T-helper 2 cell treated with Interferon-gamma antibody and Interleukin-4, amounts not matched to agents 5 μg/mL and 100 μg/mL, for 36 hours (primary cell): ENCODE measurements at regions not wholly inside any gene's neighbourhood (a gene's known extent, or its start where the extent isn't known, plus 50 kb on each side); places are given as distances from the start of the nearest gene placed in this dataset.

Experiments used
- DNase-seq: peaks from one replicate; pipeline ENCODE4 v3.0.0; 2021; ENCODE audit warnings: low spot score
- H3K27ac Mint-ChIP-seq: one replicate; pipeline ENCODE4 v1.8.0; 2021; ENCODE audit warnings: mild to moderate bottlenecking, mixed read lengths
- H3K27me3 Mint-ChIP-seq: one replicate; pipeline ENCODE4 v1.8.0; 2021; ENCODE audit warnings: low read depth, mixed read lengths
- H3K36me3 Mint-ChIP-seq: one replicate; pipeline ENCODE4 v1.8.0; 2021; ENCODE audit warnings: low read depth, mixed read lengths
- H3K4me1 Mint-ChIP-seq: one replicate; pipeline ENCODE4 v1.8.0; 2021; ENCODE audit warnings: low read depth, mixed read lengths
- H3K4me3 Mint-ChIP-seq: one replicate; pipeline ENCODE4 v1.8.0; 2022; ENCODE audit warnings: mild to moderate bottlenecking, moderate library complexity, mixed read lengths
- H3K9me3 Mint-ChIP-seq: one replicate; pipeline ENCODE4 v1.8.0; 2021; ENCODE audit warnings: mixed read lengths

DNA sequence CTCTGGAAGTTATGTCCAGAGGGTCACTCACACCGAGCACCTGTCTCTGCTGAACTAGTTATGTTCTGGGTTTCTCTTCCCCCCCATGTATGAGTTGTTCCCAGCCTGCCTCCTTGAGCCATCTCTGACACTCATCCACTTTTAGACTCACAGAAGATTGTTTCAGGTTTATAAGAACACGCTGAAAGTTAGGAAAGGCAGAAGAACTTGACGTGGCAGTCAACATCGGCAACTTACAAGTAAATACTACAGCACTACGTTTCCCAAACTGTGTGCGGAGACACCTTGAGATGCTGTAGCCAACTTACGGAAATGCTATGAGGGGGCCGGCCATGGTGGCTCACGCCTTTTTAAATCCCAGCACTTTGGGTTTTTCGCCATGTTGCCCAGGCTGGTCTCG, 318.0 kb downstream of the ZNF621 start:
- peaks cover 4% of the 10 kb centered on the region for H3K9me3 Mint-ChIP-seq
- H3K4me3 Mint-ChIP-seq = no peak overlapping the region
- H3K36me3 Mint-ChIP-seq = no peaks in the 10 kb centered on the region
- no peaks in the 10 kb centered on the region for H3K4me1 Mint-ChIP-seq
- no peaks in the 10 kb centered on the region for H3K27me3 Mint-ChIP-seq
- no peak overlapping the region for H3K27ac Mint-ChIP-seq
- no peak for DNase-seq

DNA sequence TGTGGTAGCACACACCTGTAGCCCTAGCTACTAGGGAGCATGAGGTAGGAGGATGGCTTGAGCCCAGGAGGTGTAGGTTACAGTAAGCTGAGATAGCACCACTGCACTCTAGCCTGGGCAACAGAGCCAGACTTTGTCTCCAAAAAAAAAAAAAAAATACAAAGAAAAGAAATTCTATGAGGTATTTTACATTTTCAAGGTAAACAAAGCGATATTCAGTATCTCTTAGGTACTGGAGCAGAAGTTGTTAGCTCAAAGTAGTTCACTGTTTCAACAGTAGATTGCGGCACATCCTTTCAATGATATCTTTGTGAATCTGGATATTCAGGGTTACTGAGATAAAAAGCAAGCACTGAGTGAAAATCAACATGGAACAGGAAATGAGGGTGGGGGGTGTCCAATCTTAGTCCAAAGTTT, 318.5 kb downstream of the ZNF621 start:
- Mint-ChIP-seq H3K27me3 (no peaks in the 10 kb centered on the region), H3K4me3 (no peak overlapping the region), H3K36me3 (no peaks in the 10 kb centered on the region), H3K27ac (no peak overlapping the region), H3K9me3 (peaks cover 4% of the 10 kb centered on the region), H3K4me1 (no peaks in the 10 kb centered on the region)
- DNase-seq = no peak

DNA sequence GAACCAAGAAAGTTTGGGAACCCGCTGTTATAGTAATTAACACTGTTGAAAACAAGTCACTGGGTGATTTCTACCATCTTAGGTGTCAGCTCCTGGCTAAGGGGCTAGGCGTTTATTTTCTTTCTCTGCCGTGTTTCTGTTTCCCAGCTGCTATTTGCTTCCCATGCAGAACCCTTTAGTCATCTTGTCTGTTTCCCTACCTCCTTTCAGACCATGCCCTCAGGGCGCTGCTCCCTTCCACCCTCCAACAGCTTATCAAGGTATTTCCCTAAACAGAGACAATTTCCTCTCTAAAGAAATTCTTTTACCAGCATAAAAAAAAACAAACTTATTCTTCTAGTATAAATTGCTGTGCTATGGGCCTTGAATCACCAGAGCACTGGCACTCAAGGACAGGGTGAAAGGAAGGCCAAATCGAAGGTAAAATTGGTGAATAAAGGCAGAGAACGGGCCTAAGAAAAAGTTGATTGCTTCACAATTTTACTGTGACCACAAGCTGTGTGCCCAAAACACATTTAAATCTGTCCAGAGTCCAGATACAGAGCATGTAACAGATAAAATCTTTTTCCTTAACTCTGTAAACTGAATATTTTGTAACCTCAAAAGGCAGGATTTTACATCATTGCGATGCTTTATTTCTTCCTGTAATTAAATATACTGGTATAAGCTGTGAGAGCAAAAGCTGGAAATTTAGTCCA, 319.2 kb downstream of the ZNF621 start:
- H3K27me3 Mint-ChIP-seq = no peaks in the 10 kb centered on the region

DNA sequence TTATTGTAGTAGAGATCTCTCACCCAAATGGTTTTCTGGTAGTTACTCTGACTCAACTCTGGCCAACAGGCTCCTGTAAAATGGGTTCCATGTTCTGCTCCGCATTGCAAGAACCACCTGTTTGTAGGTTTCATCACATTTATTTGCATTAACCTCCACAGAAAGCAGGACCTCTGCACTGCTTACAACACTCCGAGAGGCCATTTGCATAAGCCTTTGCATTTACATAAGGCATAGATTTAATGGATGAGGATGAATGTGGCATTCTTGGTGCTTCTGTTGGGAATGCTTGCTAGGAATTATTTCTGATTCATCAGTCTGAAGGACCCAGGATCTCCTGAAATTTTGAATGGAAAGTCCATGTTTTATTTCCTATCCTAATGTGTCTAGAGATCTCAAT, 320.1 kb downstream of the ZNF621 start:
- Mint-ChIP-seq H3K9me3 (peaks cover 4% of the 10 kb centered on the region), H3K4me1 (no peaks in the 10 kb centered on the region), H3K27me3 (no peaks in the 10 kb centered on the region), H3K36me3 (no peaks in the 10 kb centered on the region), H3K27ac (no peak overlapping the region), H3K4me3 (no peak overlapping the region)
- no peak for DNase-seq

More for the DNA sequence above, 319.2 kb downstream of the ZNF621 start:
- Mint-ChIP-seq H3K9me3 (peaks cover 4% of the 10 kb centered on the region), H3K4me3 (no peak overlapping the region), H3K36me3 (no peaks in the 10 kb centered on the region), H3K27ac (no peak overlapping the region), H3K4me1 (no peaks in the 10 kb centered on the region)
- DNase-seq = no peak

DNA sequence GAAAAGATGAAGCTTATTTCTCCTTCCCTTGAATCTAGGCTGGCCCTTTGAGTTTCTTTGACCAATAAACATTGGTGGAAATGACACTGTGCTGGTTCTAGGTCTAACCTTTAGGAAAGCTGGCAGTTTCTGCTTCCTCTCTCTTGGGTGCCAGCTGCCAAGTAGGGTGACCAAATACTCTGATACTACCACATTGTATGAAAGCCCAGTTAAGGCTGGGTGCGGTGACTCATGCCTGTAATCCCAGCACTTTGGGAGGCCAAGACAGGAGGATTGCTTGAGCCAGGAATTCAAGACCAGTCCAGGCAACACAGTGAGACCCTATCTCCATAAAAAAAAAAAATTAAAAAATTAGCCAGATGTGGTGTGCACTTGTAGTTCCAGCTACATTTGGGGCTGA, 320.7 kb downstream of the ZNF621 start:
- no peak overlapping the region for H3K4me3 Mint-ChIP-seq
- no peaks in the 10 kb centered on the region for H3K36me3 Mint-ChIP-seq
- DNase-seq = no peak
- no peak overlapping the region for H3K27ac Mint-ChIP-seq
- no peaks in the 10 kb centered on the region for H3K27me3 Mint-ChIP-seq
- H3K4me1 Mint-ChIP-seq = no peaks in the 10 kb centered on the region
- peaks cover 4% of the 10 kb centered on the region for H3K9me3 Mint-ChIP-seq

DNA sequence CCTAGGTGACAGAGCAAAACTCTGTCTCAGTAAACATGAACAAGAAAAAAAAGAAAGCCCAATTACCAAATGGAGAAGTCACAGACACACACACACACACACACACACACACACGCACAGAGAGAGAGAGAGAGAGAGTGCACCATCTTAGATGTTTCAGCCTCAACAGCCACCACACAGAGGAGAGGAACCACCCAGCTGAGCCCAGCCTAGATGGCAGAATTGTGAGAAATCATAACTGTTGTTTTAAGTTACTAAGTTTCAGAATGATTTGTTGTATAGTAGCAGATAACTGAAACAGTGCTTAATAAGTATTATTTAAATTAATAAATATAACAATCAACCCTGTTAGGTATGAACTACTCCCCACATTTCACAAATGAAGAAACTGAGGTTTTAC, 321.2 kb downstream of the ZNF621 start:
- Mint-ChIP-seq H3K4me3 (no peak overlapping the region), H3K9me3 (peaks cover 4% of the 10 kb centered on the region), H3K27me3 (no peaks in the 10 kb centered on the region), H3K36me3 (no peaks in the 10 kb centered on the region), H3K4me1 (no peaks in the 10 kb centered on the region), H3K27ac (no peak overlapping the region)
- no peak for DNase-seq

DNA sequence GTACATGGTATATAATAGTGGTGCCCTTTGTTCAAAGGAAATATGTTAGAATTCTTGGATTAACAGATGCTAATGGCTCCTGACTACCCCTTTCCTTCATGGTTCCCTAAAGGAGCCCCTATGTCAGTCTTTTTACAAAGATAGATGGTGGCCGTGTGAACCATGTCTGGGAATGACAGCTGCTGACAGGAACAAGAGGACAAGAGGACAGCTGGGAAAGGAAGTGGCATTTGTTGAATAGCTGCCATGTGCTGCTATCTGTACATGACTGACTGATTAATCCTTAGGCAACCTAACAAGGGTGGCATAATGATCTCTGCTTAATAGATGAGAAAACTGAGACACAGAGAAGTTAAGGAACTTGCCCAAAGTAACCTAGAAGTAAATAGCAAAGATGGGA, 321.7 kb downstream of the ZNF621 start:
- no peaks in the 10 kb centered on the region for H3K27me3 Mint-ChIP-seq
- H3K4me3 Mint-ChIP-seq = no peak overlapping the region
- no peaks in the 10 kb centered on the region for H3K4me1 Mint-ChIP-seq
- no peak overlapping the region for H3K27ac Mint-ChIP-seq
- peaks cover 4% of the 10 kb centered on the region for H3K9me3 Mint-ChIP-seq
- no peak for DNase-seq
- H3K36me3 Mint-ChIP-seq = no peaks in the 10 kb centered on the region

DNA sequence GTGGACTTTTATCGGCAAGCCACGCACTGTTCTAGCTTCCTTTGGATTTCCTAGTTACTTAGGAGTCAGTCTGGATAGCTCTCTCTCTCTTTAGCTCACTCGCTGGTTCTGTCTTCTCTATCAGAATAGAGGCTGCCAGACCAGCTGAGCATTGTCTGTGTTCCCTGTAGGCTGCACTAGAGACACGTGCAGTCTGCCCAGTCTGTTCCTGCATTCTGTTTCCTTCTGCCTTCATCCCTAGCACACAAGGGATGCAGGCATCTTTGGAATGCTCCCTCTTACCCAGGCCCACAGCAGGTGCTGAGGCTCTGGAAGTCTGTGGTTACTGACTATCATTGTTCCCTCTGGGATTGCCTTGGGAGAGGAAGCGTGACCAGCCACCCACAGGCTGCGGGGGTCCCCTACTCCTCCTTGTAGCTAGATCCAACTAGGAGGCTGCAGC, 322.8 kb downstream of the ZNF621 start:
- no peak for DNase-seq
- H3K27me3 Mint-ChIP-seq = no peaks in the 10 kb centered on the region
- peaks cover 4% of the 10 kb centered on the region for H3K9me3 Mint-ChIP-seq

DNA sequence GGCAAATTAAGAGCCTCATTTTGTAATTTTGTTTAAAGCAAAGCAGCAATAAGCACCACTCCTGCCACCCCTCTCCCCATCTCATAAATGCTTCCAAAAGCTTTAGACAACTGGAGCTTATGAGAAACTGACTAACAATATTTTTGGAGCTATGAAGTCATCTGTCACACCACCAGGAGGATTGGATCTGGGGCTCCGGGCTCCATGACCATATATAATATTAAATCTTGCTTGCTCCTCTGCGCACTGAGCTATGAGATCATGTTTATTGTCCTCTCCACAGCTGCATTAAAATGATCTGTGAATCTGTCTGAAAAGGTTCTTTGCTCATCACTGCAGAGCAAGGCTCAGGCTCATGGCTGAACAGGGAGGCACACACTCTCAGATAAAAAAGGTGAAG, 323.7 kb downstream of the ZNF621 start:
- Mint-ChIP-seq H3K4me1 (no peaks in the 10 kb centered on the region), H3K4me3 (no peak overlapping the region), H3K27me3 (no peaks in the 10 kb centered on the region), H3K27ac (no peak overlapping the region), H3K36me3 (no peaks in the 10 kb centered on the region), H3K9me3 (peaks cover 4% of the 10 kb centered on the region)
- no peak for DNase-seq

More for the DNA sequence above, 322.8 kb downstream of the ZNF621 start:
- Mint-ChIP-seq H3K4me1 (no peaks in the 10 kb centered on the region), H3K36me3 (no peaks in the 10 kb centered on the region), H3K27ac (no peak overlapping the region), H3K4me3 (no peak overlapping the region)

DNA sequence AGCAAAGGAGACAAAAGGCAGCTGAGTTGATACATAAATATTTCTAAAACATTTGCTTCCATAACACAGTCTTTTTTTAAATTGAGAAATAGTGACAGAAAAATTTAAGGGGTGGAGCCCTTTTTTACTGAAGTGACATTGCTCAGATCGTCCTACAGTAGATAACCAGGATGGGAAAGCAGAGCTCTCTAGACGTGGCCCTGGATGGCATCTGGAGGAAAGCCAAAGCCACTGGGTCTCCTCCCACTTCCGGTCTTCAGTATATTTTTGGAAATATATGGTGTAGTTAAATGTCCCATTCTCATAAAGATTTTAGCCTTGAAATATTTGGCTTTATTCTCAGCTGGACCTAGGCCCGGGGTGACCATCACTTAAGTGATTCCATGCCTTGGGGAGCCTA, 326.1 kb downstream of the ZNF621 start:
- no peaks in the 10 kb centered on the region for H3K4me1 Mint-ChIP-seq
- H3K27me3 Mint-ChIP-seq = no peaks in the 10 kb centered on the region
- no peak overlapping the region for H3K27ac Mint-ChIP-seq
- H3K36me3 Mint-ChIP-seq = no peaks in the 10 kb centered on the region
- H3K4me3 Mint-ChIP-seq = no peak overlapping the region
- H3K9me3 Mint-ChIP-seq = peaks cover 4% of the 10 kb centered on the region
- DNase-seq = no peak

DNA sequence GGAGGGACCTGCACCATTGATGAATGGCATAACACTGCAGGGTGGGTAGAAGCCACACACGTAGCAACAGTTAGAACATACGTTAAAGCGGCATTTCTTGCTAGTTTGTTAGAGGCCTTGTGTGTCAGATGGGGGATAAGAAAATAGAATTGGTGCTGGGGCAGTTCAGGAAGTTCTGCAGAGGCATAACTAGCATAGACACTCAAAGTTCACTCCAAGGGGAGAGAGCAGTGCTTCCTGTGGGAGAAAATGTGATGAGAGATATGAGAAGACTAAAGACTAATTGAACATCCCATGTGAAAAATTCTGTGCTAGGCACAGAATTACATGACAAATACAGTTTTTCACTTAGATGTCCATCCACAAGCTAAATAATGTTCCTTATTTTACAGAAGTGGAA, 327.1 kb downstream of the ZNF621 start:
- Mint-ChIP-seq H3K4me1 (no peaks in the 10 kb centered on the region), H3K4me3 (no peak overlapping the region), H3K27me3 (no peaks in the 10 kb centered on the region), H3K9me3 (no peaks in the 10 kb centered on the region), H3K36me3 (no peaks in the 10 kb centered on the region), H3K27ac (no peak overlapping the region)
- DNase-seq = no peak

DNA sequence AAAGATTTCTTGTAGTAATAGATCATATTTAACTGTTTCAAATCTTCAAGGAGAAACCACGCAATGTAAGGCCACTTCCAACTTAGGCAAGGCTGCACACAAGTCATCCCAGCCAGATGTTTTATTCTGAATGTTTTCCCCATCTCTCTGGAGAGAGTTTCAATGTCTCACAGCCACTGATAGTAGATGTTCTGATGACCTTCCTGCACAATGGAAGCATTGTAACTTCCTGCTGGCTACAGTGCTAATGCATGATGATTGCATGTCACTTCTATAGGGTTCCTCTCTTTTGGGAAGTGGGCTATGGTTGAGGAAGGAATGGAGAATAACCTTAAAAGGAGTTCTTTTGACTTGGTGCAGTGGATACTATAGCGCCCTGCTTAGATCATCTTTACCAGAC, 328.0 kb downstream of the ZNF621 start:
- DNase-seq = no peak
- Mint-ChIP-seq H3K9me3 (no peaks in the 10 kb centered on the region), H3K4me1 (no peaks in the 10 kb centered on the region), H3K27ac (no peak overlapping the region), H3K27me3 (no peaks in the 10 kb centered on the region), H3K4me3 (no peak overlapping the region), H3K36me3 (no peaks in the 10 kb centered on the region)

DNA sequence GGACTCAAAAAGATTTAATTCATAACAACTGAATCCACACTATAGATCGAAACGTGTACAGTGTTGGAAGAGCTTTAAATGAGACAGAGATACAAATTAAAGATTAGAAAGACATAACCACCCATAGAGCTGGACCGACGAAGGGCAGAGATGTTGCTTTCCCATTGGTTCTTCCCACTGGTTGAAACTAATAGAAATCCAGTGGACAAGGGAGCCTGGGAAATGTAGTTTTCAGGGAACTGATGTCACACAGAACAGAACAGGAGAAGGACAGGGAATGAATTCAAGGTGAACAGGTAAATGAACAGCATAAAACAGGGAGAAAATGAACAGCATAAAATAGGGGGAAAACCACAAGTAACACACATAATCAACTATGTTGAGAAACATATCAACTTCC, 328.7 kb downstream of the ZNF621 start:
- Mint-ChIP-seq H3K27ac (no peak overlapping the region), H3K36me3 (no peaks in the 10 kb centered on the region), H3K4me3 (no peak overlapping the region), H3K9me3 (no peaks in the 10 kb centered on the region), H3K27me3 (no peaks in the 10 kb centered on the region), H3K4me1 (no peaks in the 10 kb centered on the region)
- no peak for DNase-seq

DNA sequence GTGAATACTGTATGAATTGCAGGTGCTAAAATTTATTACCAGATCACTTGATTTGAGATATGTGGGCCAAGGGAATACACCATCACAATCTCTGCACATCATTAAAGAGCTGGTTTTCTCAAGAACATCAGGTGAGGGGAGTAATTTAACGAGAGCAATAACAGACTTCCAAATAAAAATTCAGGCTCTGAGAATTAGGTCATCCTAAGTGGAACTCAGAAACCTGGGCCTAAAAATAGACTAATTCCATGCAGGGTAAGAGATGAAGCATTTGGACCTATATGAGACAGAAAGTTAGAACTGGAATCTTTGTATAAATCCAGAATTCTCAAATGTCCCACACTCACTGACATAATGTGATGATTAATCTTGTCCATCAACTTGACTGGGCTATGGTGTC, 331.1 kb downstream of the ZNF621 start:
- Mint-ChIP-seq H3K4me3 (no peak overlapping the region), H3K27me3 (no peaks in the 10 kb centered on the region), H3K27ac (no peak overlapping the region), H3K9me3 (no peaks in the 10 kb centered on the region), H3K4me1 (no peaks in the 10 kb centered on the region), H3K36me3 (no peaks in the 10 kb centered on the region)
- DNase-seq = no peak
